UCSD-AML1 (cell line): ENCODE measurements at regions not wholly inside any gene's neighbourhood (a gene's known extent, or its start where the extent isn't known, plus 50 kb on each side); places are given as distances from the start of the nearest gene placed in this dataset.
A peak's percentile ranks its signal among the peaks of the same experiment; 100 is the strongest.

Source experiments
- DNase-seq: peaks from one replicate; lab custom pipeline; 2025; ENCODE audit not compliant: unreplicated experiment; lab: John Stamatoyannopoulos, UW

DNA sequence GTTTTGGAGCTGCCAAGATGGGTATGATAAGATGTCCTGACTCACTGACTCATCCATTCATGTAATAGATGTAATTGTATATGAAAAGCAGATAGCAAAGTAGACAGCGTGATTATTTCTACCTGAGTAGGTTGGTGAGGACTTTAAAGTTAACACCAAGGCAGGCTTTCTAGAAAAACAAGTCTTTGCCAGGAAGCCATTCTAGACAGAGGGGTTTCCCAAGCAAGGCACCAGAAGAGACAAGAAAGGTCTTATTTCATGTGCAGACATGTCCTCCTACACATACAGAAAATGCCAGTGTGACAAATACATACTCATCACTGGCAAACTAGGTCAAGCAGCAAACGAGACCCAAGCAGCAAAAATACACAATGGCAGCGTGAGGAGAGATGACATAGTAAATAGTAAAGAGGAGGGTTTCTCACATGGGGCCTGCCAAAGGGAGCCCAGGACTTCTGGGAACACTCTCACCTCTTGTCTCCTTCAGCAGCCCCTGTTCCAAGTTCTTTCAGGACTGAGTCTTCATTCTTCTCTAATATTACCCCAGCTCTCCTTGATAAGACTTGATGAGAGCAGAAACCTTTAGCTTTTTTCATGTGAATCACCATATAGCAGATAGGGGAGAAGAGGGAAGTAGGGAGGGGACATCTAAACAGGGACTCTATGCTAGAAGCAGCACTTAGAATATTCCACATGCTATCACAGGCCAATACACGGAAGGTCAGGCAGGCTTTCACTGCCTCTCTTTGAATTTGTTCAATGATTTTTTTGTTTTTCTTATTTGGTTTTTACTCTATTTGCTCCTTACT, 114.6 kb upstream of the ATP1B1 start:
- DNase-seq, result no peak

DNA sequence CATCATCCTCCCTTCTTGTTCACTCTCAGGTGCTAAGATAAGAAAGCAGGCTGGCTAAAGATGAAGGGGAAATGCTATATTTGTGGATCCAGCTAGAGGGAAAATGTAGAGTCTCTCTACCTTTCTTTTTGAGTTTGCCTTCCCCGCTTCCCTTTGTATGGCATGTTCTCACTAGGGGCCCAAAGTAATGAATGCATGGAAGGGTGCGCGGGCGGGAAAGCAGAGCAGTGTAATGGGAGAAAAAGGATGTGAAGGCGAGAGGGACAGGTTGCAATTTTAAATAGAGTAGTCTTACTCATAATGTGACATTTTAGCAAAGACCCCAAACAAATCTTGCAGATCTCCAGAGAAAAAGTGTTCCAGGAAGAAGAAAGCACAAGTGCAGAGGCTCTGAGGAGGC, 105.1 kb upstream of the ATP1B1 start:
- no peak for DNase-seq

DNA sequence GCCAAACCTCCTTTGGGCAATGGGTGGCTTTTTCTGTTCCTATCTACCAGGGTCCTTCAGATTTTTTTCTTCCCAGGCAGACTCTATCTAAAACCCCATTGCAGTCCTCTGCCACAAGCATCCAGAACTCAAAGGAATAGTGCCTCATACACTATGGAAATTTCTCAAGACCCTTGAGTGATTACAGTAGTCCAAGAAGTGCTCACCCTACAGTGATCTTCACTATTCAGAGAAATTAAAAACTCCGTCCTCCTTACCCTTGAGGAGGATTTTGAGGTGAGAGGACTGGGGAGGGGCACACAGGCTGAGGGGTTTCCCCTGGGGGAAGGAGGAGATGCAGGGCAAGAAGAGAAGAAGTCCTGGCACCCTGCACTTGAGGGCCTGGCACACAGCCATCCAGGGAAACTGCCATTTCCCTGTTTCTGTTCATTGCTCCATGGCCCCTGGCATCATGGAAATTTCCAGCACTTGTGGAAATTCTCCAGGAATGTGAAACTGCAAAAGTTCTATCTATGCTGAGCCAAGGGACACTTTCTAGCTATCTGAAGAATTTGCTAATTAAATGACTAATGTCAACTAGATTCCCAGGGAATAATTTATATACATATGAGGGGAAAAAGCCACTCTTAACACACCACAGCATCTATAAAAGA, 102.5 kb upstream of the ATP1B1 start:
- DNase-seq, result no peak

DNA sequence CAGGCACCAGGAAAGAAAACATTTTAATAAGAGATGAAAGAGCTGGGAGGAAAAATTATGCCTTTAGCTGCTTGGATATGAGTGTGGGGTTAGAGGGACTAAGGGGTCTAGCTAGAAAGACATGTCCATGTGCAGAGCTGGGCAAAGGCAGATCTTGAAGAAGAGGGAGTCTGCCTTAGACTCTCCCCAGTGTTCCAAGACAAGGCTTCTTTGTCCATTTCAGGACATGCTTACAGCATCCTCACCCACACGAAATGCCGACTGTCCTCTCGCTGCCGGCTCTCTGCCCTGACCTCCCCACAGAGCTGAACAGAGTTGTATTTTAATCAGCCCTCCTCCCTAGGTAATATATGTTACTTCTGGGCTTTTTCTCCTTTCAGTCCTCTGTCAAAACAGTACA, 100.7 kb upstream of the ATP1B1 start:
- no peak for DNase-seq

DNA sequence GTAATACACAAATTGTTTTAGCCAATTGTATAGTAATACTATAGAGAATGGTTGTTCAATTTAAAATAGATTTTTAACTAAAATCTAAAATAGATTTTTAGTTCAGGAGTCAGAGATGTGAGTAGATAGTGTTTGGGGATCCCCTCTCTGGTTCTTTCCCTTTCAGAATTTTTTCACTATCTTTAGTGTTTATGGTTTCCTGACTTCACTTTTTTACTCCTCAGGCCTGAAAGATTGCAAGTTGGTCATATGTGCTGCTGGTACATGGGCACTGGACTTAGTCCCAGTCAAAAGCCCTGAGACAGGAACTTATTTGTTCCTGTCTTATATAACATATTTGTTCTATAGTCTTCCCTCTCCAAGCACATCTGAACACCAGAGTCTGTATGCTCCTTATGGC, 96.8 kb upstream of the ATP1B1 start:
- no peak for DNase-seq

DNA sequence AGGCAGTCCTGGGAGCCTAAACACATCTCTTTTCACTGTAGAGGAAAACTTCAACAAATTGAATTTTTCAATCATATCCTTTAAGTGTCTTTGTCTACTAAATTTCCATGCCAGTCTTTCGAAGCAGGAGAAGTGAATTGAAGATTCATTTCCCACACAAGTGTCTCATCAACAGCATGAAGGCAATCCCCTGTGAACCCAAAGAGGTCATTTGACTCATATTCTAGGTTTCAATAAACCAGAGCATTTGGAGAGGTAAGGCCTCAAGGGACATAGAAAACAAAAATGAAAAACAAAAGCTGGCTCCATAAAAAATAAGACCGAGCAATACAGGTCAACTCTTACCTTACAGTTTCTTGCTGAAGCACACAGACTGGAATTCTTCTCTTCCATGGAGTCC, 94.1 kb upstream of the ATP1B1 start:
- no peak for DNase-seq

DNA sequence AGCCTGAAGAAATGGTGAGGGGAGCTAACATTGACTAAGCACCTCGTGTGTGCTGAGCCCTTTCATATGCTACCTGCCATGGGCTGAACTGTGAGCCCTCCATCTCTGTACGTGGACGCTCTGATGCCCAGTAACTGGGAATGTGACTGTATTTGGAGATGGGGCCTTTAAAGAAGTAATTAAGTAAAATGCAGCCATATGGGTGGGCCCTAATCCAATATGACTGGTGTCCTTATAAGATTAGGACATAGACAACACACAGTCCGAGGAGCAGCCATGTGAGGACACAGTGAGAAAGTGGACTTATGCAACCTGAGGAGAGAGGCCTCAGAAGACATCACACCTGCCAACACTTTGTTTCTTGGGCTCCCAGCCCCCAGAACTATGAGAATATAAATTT, 92.7 kb upstream of the ATP1B1 start:
- DNase-seq, result no peak

DNA sequence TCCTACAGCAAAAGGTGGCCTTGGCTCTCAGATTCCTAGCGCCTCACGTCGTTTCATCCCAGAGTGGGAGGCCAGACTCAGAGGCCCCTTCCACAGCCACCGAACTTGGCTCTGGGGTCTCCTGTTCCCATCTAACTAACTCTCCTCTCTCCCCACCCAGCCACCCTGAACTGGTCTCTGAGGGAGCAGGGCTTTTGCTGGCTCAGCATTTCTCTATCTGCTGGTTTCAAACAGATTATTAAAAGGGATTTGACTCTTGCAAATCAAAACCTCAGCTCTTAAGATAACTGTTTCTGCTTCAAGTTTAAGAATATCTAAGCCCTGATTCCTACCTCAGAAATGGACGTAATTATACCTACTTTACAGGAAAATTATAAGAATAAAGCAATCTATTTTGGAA, 91.0 kb upstream of the ATP1B1 start:
- DNase-seq, result no peak

DNA sequence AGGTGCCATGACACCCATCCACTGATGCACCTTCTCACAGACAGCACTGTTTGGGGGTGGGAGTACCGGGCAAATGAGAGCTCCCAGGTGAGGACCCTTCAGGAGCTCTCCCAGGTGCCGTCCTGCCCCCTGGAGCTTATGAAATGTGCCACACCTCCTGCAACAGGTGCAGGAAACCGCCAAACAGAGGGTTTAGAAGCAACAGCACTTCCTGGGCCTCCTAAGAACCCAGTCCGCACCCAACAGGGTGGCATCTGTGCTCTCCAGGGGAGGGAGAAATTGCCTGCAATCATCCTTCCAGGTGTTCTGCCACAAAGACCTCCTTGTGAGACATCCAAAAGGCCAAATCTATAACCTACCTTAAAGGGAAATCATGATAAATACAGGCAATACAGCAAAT, 87.7 kb upstream of the ATP1B1 start:
- no peak for DNase-seq

DNA sequence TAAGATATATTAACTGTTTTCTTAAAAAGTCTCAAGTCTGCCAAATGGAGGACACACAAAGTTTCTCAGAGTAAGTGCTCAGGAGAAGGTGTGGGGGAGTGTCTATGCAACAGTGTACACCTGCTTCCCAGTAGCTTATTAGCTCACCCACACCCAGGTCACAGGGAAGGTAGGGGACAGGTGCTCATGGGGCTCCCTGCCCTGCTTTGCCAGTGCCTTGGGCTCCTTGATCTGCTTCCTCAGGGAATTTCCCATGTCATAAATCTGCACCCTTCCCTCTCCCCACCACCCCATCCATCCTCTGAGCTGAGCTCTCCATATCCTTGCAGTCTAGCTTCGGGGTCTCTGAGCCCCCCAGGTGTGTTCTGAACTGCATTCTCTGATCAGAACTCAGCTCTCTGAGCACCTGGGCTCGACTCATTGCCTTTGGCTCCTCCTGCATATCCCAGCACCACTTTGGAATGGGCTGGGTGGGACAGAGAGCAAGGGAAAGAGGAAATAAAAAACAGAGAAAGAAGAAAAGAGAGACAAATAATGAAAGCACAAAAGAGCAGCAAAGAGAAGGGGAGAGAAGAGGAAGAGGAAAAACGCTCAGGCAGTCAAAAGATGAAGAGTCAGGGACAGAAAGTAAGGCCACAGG, 87.0 kb upstream of the ATP1B1 start:
- DNase-seq, result no peak

DNA sequence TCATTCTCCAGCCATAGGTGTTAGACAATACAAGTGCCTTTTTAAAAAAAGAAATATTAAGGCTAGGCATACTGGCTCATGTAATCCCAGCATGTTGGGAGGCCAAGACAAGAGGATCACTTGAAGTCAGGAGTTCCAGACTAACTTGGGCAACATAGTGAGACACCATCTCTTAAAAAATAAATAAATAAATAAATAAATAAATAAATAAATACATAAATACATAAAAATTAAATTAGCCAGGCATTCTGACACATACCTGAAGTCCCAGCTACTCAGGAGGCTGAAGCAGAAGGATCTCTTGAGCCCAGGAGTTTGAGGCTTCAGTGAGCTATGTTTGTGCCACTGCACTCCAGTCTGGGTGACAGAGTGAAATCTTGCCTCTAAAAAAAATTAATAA, 85.8 kb upstream of the ATP1B1 start:
- no peak for DNase-seq

DNA sequence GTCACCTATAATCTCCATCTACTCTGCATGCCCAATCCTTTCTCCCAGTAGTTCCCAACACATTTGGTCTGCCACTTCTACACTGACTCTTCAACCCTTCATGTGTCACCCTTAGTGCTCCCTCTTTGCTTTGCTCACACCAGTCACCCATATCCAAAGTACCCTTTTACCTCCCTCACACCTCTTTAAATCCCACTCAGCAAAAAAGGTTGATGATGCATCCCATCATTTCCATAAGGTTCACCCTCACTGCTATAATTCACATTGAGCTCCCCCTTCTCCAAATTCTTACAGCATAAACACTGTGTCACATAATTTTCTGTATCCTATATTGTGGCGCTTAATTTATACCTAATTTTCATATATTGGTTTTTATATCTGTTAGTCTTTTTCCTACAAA, 83.8 kb upstream of the ATP1B1 start:
- no peak for DNase-seq

DNA sequence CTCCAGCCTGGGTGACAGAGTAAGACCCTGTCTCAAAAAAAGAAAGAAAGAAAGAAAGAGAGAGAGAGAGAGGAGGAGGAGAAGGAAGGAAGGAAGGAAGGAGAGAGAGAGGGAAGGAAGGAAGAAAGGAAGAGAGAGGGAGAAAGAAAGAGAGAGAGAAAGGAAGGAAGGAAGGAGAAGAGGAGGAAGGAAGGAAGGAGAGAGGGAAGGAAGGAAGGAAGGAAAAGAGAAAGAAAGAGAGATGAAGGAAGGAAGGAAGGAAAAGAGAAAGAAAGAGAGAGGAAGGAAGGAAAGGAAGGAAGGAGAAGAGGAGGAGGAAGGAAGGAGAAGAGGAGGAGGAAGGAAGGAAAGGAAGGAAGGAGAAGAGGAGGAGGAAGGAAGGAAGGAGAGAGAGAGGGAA, 82.2 kb upstream of the ATP1B1 start:
- DNase-seq, result no peak

DNA sequence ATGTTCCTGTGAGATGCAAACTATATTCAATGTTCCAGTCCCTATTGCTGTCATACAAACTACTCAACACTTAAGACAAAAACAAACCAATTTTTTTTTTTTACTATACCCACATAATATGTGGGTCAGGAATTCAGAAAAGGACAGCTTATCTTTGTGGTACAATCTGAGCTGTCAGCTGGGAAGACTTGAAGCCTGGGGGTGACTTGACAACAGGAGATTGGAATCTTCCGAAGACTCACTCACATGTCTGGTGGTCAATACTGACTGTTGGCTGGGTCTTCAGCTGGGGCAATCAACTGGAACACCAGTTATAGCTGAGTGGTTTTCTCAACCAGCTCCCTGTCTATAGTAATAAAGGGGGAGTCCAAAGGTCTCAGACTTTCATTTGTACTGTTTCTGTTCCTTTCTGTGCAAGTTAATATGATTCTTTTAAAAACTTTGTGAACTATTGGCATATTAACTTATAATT, 81.7 kb upstream of the ATP1B1 start:
- no peak for DNase-seq

DNA sequence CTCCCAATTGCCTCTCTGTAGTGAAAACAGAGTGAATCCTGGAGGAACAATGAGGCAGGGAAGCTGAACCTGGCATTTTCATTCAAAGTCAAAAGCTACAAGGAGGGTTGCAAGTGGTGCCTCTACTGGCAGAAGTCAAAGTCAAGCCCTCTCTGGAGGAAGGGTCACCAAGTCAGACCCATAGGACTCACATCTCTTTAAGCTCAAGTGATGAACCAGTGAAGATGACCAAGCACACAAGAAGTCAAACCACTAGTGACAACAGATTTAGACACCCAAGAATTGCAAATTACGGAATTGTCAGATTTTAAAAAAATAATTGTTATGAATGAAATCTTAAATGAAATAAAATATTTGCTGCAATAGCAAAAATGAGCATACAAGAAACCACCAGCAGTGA, 81.1 kb upstream of the ATP1B1 start:
- no peak for DNase-seq

DNA sequence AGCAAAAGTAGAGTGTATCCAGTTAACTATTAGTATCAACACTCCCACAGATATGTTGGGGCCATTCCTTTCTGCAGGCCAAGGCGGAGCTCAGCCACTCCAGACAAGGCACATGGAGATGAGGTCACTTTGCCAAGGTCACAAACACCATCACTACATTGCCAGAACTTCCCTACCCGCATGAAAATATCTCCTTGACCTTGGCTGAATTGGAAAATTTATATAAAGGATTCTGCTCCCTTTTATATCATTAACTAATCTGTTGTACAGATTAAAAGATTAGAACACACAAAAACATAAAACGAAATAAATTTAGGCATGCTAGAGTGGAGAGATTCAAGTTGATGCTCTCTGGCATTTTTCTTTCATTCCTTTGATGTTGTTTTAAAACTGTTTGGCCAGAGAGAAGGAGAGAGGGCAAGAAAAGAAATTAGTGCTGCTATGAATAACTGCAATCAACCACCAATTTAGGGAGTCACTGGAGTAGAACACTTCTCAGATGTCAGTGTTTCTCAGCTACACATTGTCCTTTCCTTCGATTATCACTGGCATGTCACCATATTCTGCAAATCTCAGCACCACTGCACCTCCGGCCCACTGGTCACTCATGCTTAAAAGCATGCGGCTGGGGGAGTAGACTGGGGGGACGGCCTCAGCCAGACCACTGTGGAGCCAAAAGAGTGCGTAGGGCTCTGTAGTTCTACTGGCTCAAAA, 78.7 kb upstream of the ATP1B1 start:
- DNase-seq, result no peak

DNA sequence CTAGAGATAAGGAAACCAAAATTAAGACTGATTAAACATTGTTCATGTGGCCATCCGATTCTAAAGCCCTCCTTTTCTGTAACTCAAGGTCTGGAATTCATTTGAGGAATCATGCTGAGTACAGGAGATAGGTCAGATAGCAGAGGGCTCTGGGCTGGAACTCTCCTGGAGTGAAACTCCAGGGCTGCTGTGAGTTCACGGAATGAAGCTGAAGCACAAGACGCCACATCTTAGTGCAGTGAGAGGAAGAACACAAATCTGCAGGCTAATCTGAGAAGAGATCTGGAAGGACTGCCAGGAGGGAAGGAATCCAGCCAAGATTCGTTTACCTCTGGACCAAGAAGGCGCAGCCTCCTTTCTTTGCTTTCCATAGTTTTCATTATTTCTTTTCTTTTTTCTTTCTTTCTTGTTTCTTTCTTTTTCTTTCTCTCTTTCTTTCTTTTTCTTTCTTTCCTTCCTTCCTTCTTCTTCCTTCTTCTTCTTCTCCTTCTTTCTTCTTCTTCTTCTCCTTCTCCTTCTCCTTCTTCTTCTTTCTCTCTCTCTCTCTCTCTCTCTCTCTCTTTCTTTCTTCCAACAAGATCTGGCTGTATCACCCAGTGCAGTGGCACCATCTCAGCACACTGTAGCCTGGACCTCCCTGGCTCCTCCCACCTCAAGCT, 74.8 kb upstream of the ATP1B1 start:
- no peak for DNase-seq

DNA sequence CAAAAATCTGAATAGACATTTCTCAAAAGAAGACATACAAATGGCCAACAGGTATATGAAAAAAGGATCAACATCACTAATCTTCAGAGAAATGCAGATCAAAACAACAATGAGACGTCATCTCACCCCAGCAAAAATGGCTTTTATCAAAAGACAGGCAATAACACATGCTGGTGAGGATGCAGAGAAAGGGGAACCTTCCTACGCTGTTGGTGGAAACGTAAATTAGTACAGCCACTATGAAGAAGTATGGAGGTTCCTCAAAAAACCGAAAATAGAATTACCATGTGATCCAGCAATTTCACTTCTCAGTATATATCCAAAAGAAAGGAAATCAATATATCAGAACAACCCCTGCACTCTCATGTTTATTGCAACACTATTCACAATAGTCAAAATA, 65.1 kb upstream of the ATP1B1 start:
- no peak for DNase-seq

DNA sequence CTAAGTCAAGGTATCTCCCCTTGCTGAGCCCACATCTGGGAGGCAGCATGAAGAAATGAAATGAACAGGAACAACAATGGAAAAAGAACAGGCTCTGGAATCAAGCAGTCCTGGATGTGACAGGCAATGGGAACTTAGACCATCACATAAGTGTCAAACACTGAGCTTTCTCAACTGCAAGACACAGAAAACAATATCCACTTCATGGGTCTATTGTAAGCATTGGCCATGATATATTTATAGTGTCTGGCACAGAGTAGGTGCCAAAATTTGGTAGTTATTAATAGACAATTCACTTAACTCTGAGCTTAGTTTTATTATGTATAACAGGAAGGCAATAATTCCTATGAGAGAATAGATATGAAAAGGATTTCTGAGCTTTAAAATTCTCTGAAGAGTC, 64.1 kb upstream of the ATP1B1 start:
- DNase-seq, result no peak

DNA sequence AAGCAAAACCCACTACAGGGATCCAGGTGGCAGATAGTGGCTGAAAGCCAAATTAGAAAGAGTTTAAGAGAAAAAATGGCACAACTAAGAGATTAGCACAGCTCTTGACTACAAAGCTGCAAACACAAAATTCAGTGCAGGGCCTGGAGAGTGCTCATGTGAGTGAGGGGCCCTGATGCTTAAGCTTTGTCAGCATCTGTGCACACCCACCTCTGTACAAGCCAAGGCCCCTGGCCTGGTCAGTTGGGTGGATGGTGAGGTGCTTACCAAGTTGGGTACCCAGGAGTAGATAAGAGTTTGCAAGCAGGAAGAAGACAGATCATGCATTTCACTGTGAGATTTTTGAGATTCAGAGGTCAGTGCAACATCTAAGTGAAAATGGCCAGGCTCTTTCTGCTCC, 62.7 kb upstream of the ATP1B1 start:
- no peak for DNase-seq

DNA sequence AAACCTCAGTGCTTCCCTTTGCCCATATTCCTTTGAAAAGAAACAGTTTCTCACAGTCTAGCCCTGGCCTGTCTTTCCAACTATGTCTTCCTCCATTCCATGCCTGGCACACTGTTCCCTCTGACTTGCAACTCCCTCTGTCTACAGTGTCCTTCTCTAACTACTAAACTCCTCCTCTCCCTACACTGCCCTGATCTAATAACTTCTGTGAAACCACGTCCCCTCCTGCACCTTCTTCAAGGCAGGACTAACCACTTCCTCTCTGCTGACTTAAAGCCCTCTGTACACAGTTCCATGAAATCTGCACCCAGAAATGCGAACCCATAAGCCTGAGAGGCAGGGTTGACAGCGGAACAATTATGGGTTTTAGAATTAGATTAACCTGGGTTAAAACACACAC, 62.2 kb upstream of the ATP1B1 start:
- DNase-seq, result peak; percentile 29
